Panc1 (cell line): ENCODE measurements at regions not wholly inside any gene's neighbourhood (a gene's known extent, or its start where the extent isn't known, plus 50 kb on each side); places are given as distances from the start of the nearest gene placed in this dataset.
A peak's percentile ranks its signal among the peaks of the same experiment; 100 is the strongest.

Experiments used
- ATAC-seq: fragments of 200-7000 bp; cut with Tn5 transposase; 2 replicates; pipeline ENCODE4 v1.9.1; 2020; ENCODE audit warnings: mild to moderate bottlenecking, moderate library complexity
- BruUV-seq: library from RNA; stranded (reverse); fragments of 400-500 nt; replicated peaks from 2 replicates; lab custom pipeline; 2021; lab: Mats Ljungman, UMichigan
- CTCF ChIA-PET: fragments of 300-600 bp; sonication (Branson Sonifier 250); formaldehyde crosslinking; loops from one replicate; lab custom pipeline; 2022; ENCODE audit warnings: antibody characterized with exemption; lab: Charles Lee
- POLR2A ChIA-PET: fragments of 300-600 bp; sonication (Branson Sonifier 250); formaldehyde crosslinking; loops from one replicate; lab custom pipeline; 2022; ENCODE audit warnings: antibody characterized with exemption; lab: Charles Lee
- DNase-seq: peaks from one replicate; pipeline ENCODE4 v3.0.0-alpha.2; 2010; ENCODE audit warnings: low read depth, low spot score
- H3K27ac ChIP-seq: 2 replicates; pipeline ENCODE4 v1.5.1; 2011; ENCODE audit warnings: mild to moderate bottlenecking, low read length, inconsistent platforms
- H3K27me3 ChIP-seq: fragments of 200-500 bp; sonication (Bioruptor generic); 2 replicates; pipeline ENCODE4 v1.6.0; 2014; ENCODE audit warnings: low read length, inconsistent platforms; ENCODE audit not compliant: control insufficient read depth, insufficient read depth
- H3K36me3 ChIP-seq: fragments of 200-500 bp; sonication (Bioruptor generic); 2 replicates; pipeline ENCODE4 v1.5.1; 2014; ENCODE audit warnings: inconsistent platforms, mild to moderate bottlenecking, low read length, moderate library complexity; ENCODE audit not compliant: control insufficient read depth, insufficient read depth
- H3K4me1 ChIP-seq: 2 replicates; pipeline ENCODE4 v1.5.1; 2011; ENCODE audit warnings: inconsistent platforms, mild to moderate bottlenecking, low read length, moderate library complexity; ENCODE audit not compliant: control insufficient read depth, insufficient read depth
- H3K4me3 ChIP-seq, 2 experiments: 2 replicates each; pipeline ENCODE4 v1.5.1; 2011 to 2012; ENCODE audit warnings: low read depth in 2 of 2, low read length in 2 of 2, mild to moderate bottlenecking in 2 of 2, inconsistent platforms in 1 of 2, moderate library complexity in 1 of 2
- H3K9me3 ChIP-seq: fragments of 200-500 bp; sonication (Bioruptor generic); 2 replicates; pipeline ENCODE4 v1.5.1; 2014; ENCODE audit warnings: low read depth, mild to moderate bottlenecking, inconsistent platforms, low read length, moderate library complexity; ENCODE audit not compliant: control insufficient read depth, insufficient read depth
- POLR2AphosphoS5 ChIP-seq: IDR thresholded peaks from 2 replicates; pipeline ENCODE4 v1.6.1; 2012; ENCODE audit warnings: mild to moderate bottlenecking, low read depth, low read length, moderate library complexity
- REST ChIP-seq, 2 experiments: IDR thresholded peaks; 2 replicates each; pipeline ENCODE4 v1.6.1; 2011 to 2012; ENCODE audit warnings: low read depth in 2 of 2, control low read depth in 1 of 2, low read length in 1 of 2, mild to moderate bottlenecking in 1 of 2, moderate library complexity in 1 of 2; ENCODE audit not compliant: insufficient read depth in 1 of 2
- SIN3A ChIP-seq: IDR thresholded peaks from 2 replicates; pipeline ENCODE4 v1.6.1; 2012; ENCODE audit warnings: low read depth, mild to moderate bottlenecking, low read length, moderate library complexity, borderline replicate concordance; ENCODE audit not compliant: insufficient read depth
- TCF7L2 ChIP-seq: IDR thresholded peaks from 2 replicates; pipeline ENCODE4 v1.6.1; 2011; ENCODE audit warnings: mild to moderate bottlenecking, low read depth, low read length, inconsistent platforms
- in situ Hi-C: cut with HindIII; loops from 2 replicates; pipeline ENCODE4 v1.10.0; 2016; ENCODE audit warnings: low sequenced_read_pairs, low pct_unique_long_range_greater_than_20kb
- intact Hi-C: fragments of 100-400 bp; cut with micrococcal nuclease; formaldehyde crosslinking; loops from one replicate; pipeline ENCODE4 v1.10.0; 2022; ENCODE audit not compliant: unreplicated experiment
- TF ChIP-seq, protein P1 (sequence below): fragments of 450-650 bp; IDR thresholded peaks from 2 replicates; pipeline ENCODE4 v1.5.1; 2017; ENCODE audit warnings: mild to moderate bottlenecking

DNA sequence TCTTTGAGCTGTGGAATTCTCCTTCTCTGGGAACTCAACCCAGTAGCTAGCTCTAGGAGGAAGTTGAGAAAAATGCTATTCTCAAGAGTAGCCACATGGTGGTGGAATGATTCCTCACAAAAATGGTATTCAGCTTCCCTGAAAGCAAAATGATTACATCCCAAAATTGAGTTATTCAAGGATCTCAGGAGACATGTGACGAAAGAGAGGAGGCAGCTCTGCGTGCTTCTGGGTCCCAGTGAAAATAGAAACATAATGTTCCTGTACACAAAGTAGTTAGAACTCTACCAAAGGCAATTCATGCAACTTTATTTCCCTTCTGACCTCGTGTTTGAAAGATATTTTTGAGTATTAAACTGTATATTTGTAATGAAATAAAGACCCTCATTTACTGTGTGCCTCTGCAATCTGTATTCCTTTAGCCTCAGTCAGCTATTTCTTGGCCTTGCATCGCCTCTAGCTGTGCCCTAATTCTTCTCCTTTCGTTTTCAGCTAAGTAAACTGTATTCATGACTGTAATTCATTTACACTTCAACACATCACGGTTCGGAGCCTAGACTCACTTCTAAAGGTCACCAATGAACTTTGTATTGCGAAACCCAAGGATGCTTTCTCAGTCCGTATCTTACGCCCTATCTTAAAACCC is 167.3 kb downstream of the FASLG start:
- intact Hi-C loops: loop anchor here (1.0 to 10.0 kb wide), 2 partner anchors 81 to 376 kb away; no protein-coding TSS in a partner anchor
- Histone ChIP-seq H3K4me3 (no peak overlapping the region), H3K9me3 (no peaks in the 10 kb centered on the region), H3K36me3 (no peaks in the 10 kb centered on the region), H3K27ac (no peak overlapping the region), H3K27me3 (no peaks in the 10 kb centered on the region), H3K4me1 (no peaks in the 10 kb centered on the region)
- ChIA-PET CTCF (interaction anchor here (0.7 to 1.6 kb wide), 4 partner anchors 9 to 376 kb away, joined by 3 to 6 read pairs (median 4); no protein-coding TSS in a partner anchor), POLR2A (no interaction called here)
- peak; percentile 70; the same call in 1 of the 2 replicates for ATAC-seq
- in situ Hi-C loops: no loop called here
- TF ChIP-seq SIN3A (no peak), POLR2AphosphoS5 (no peak), REST (IDR thresholded peaks at IDR 0.05; ENCODE audit: insufficient read depth in 1 of 2, low read depth in 2 of 2, low read length in 1 of 2) (no peak), TCF7L2 (no peak)
- TF ChIP-seq, protein P1, sequence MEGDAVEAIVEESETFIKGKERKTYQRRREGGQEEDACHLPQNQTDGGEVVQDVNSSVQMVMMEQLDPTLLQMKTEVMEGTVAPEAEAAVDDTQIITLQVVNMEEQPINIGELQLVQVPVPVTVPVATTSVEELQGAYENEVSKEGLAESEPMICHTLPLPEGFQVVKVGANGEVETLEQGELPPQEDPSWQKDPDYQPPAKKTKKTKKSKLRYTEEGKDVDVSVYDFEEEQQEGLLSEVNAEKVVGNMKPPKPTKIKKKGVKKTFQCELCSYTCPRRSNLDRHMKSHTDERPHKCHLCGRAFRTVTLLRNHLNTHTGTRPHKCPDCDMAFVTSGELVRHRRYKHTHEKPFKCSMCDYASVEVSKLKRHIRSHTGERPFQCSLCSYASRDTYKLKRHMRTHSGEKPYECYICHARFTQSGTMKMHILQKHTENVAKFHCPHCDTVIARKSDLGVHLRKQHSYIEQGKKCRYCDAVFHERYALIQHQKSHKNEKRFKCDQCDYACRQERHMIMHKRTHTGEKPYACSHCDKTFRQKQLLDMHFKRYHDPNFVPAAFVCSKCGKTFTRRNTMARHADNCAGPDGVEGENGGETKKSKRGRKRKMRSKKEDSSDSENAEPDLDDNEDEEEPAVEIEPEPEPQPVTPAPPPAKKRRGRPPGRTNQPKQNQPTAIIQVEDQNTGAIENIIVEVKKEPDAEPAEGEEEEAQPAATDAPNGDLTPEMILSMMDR: peak; percentile 61
- DNase-seq: peak; percentile 48
- BruUV-seq: no TSS peak

GRCh38 chr1:172827301-172827700 is 168.4 kb downstream of the FASLG start:
- ATAC-seq (no peak), DNase-seq (no peak)
- H3K9me3 ChIP-seq: no peaks in the 10 kb centered on the region
- no peaks in the 10 kb centered on the region for H3K4me1 ChIP-seq
- BruUV-seq: no TSS peak
- no peaks in the 10 kb centered on the region for H3K27me3 ChIP-seq
- H3K4me3 ChIP-seq: no peak overlapping the region
- no peak overlapping the region for H3K27ac ChIP-seq
- in situ Hi-C loops (no loop called here), intact Hi-C loops (loop anchor here (10.0 kb wide), 1 partner anchor 82 kb away; no protein-coding TSS in a partner anchor)
- no peaks in the 10 kb centered on the region for H3K36me3 ChIP-seq
- TF ChIP-seq POLR2AphosphoS5 (no peak), REST (IDR thresholded peaks at IDR 0.05; ENCODE audit: insufficient read depth in 1 of 2, low read depth in 2 of 2, low read length in 1 of 2) (no peak), SIN3A (no peak), TCF7L2 (no peak)
- TF ChIP-seq, protein P1: no peak
- ChIA-PET CTCF (no interaction called here), POLR2A (no interaction called here)
